H1 (cell line): ENCODE measurements at regions not wholly inside any gene's neighbourhood (a gene's known extent, or its start where the extent isn't known, plus 50 kb on each side); places are given as distances from the start of the nearest gene placed in this dataset.

Experiments
- CEBPB ChIP-seq: IDR thresholded peaks from 2 replicates; pipeline ENCODE4 v1.6.1; 2012; ENCODE audit warnings: low read depth, low read length
- CHD7 ChIP-seq: fragments of 300-600 bp; sonication (generic); IDR thresholded peaks from 2 replicates; pipeline ENCODE4 v1.7.1; 2012; ENCODE audit warnings: low read length, moderate library complexity, mild to moderate bottlenecking, inconsistent platforms; ENCODE audit not compliant: insufficient replicate concordance
- CREB1 ChIP-seq: IDR thresholded peaks from 2 replicates; pipeline ENCODE4 v1.6.1; 2012; ENCODE audit warnings: inconsistent platforms
- E2F6 ChIP-seq: IDR thresholded peaks from 2 replicates; pipeline ENCODE4 v1.6.1; 2012; ENCODE audit warnings: inconsistent platforms
- RAD21 ChIP-seq, 2 experiments: IDR thresholded peaks in 1 of 2; conservative IDR thresholded peaks in 1 of 2; 2 replicates each; pipeline ENCODE4 v1.6.1; 2011; ENCODE audit warnings: low read depth in 2 of 2, low read length in 2 of 2, improper control_type of control experiment in 1 of 2, inconsistent platforms in 1 of 2, mild to moderate bottlenecking in 1 of 2, moderate library complexity in 1 of 2
- SAP30 ChIP-seq: fragments of 300-600 bp; sonication (generic); IDR thresholded peaks from 2 replicates; pipeline ENCODE4 v1.7.1; 2012; ENCODE audit warnings: low read length, moderate library complexity, mild to moderate bottlenecking, inconsistent platforms; ENCODE audit not compliant: insufficient read depth, insufficient replicate concordance
- SUZ12 ChIP-seq: fragments of 200-600 bp; sonication (generic); IDR thresholded peaks from 2 replicates; pipeline ENCODE4 v1.6.1; 2012; ENCODE audit warnings: mild to moderate bottlenecking, inconsistent platforms, low read length, moderate library complexity, mixed read lengths

GRCh38 chr11:91800208-91800914, 424.3 kb upstream of the FAT3 start (continued):
- no peak for TF ChIP-seq CHD7
- TF ChIP-seq SUZ12 = no peak
- no peak for TF ChIP-seq CEBPB
- TF ChIP-seq SAP30 = no peak
- no peak for TF ChIP-seq CREB1
- TF ChIP-seq RAD21 (IDR thresholded peaks at IDR 0.05 in 1 of 2, conservative IDR thresholded peaks at IDR 0.05 in 1 of 2; ENCODE audit: low read depth in 2 of 2, low read length in 2 of 2) = no peak
- TF ChIP-seq E2F6 = no peak
